AG09309 (cell line): ENCODE measurements at regions not wholly inside any gene's neighbourhood (a gene's known extent, or its start where the extent isn't known, plus 50 kb on each side); places are given as distances from the start of the nearest gene placed in this dataset.

Source experiments
- DNase-seq: peaks from one replicate; pipeline ENCODE4 v3.0.0-alpha.2; 2010; ENCODE audit warnings: low read depth
- H3K4me3 ChIP-seq: 2 replicates; pipeline ENCODE4 v1.5.1; 2011; ENCODE audit warnings: mild to moderate bottlenecking, low read depth, low read length, moderate library complexity; ENCODE audit not compliant: control insufficient read depth
- CTCF ChIP-seq: IDR thresholded peaks from 2 replicates; pipeline ENCODE4 v1.5.1; 2011; ENCODE audit warnings: mild to moderate bottlenecking, low read depth, low read length, inconsistent platforms; ENCODE audit not compliant: insufficient read depth, control insufficient read depth; ENCODE audit errors: missing control alignments

DNA sequence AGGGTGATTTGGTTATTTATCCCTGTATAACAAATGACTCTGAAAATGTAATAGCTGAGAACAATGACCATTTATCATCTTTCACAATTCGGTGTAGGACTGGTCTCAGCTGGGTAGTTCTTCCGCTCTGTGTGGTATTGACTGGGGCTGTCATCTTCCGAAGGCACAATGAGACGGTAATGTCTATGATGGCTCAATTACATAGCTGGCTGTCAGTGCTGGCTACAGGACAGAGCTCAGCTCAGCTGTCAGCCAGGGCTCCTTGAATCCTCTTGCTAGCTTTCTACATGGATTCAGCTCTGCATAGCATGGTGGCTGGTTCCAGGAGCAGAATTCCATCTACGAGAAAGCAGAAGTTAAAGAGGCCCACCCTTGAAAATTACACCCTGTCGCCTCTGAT is 483.8 kb downstream of the TDRD15 start:
- no peak for TF ChIP-seq CTCF
- DNase-seq = no peak
- no peak overlapping the region for H3K4me3 ChIP-seq

DNA sequence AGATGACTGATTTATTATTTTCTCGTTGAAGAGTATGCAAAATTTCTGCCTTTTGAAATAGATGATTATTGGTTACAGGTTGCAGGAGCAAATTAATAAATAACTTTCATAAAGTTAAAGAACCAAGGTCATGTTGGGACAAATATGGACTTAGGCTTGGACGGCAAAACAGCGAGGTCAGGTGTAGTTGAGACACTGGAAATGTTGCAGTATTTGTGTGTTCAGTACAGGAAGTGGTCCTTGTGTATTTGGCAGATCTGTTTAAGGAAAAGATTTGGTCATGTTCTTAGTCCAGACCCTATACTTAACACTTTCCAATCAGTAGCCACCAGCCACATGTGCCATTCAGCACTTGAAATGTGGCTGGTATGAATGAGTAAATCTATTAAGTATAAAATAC is 486.5 kb downstream of the TDRD15 start:
- no peak for TF ChIP-seq CTCF
- DNase-seq = no peak
- H3K4me3 ChIP-seq = no peak overlapping the region

DNA sequence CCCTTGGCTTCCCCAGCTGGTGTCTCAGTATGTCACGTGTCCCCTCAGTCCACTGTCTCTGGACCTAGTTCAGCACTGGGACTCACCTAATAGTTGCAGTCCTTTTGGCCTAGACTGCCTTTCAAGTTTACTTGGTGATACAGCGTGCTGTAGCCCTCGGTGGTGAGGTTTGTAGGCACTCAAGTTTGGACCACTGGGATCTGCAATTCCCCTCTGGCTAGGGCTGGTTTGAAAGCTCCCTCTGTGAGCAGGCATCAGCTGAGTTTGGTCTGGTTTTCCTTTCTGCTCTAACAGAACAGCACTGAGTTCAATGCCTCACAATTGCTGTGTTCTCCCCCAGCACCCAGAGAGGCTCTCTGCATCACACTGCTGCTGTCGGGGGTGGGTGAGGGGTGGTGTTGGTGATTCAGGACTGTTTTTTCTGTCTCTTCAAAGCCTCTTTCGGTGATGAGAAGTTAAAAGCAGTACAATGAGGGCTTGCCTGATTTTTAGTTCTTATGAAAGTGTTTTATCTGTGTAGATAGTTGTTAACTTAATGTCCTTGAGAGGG is 494.2 kb downstream of the TDRD15 start:
- no peak for TF ChIP-seq CTCF
- H3K4me3 ChIP-seq = no peak overlapping the region
- DNase-seq = no peak

GRCh38 chr2:21620771-21621170 is 497.0 kb downstream of the TDRD15 start:
- no peak for TF ChIP-seq CTCF
- H3K4me3 ChIP-seq = no peak overlapping the region
- no peak for DNase-seq

- no peak for TF ChIP-seq CTCF
- no peak for DNase-seq
- H3K4me3 ChIP-seq = no peak overlapping the region
Observed at GRCh38 chr2:21627938-21628337, 504.2 kb downstream of the TDRD15 start.

DNA sequence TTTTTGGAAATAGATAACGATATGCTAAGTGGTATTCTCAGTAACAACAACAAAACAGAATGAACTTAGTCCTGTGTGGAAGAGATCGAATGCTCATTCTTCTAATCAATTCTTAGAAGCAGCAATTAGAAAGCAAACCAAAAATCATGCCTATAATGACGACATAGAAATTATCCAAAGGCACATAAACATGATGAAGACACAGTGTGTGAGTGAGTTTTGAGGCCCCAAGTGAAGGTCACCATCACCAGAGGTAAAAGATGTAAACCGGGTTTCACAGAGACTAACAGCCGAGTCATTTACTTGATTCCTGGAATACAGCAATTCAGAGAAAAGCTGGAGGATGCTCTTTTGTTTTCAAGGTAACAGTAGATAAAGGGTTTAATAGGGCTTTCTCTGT is 509.2 kb downstream of the TDRD15 start:
- DNase-seq = no peak
- H3K4me3 ChIP-seq = no peak overlapping the region
- TF ChIP-seq CTCF = no peak

DNA sequence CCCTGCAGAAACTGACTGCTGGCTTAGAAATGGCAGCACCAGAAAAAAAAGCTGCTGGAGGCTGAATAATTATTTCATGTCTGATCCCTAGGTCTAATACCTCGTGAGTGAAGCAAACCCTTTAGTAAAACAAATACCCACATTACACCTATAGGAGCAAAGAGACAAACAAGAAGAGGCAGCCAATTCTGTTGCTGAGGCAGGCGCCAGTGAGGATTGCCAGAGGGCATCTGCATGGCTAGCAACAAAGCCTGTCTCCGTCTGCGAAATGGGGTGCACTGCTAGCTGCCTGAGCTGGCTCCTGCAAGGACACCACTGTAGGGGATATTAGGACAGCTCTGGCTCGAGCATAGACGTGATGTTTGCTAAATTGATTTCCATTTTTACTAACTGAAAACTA is 509.7 kb downstream of the TDRD15 start:
- DNase-seq = no peak
- H3K4me3 ChIP-seq = no peak overlapping the region
- TF ChIP-seq CTCF = no peak
